ENCODE measurements at regions not wholly inside any gene's neighbourhood (a gene's known extent, or its start where the extent isn't known, plus 50 kb on each side); places are given as distances from the start of the nearest gene placed in this dataset.

- TF ChIP-seq CTCF (IDR thresholded peaks at IDR 0.05; ENCODE audit: insufficient read depth, low read length, poor library complexity, severe bottlenecking) (no peak), EZH2phosphoT487 (conservative IDR thresholded peaks at IDR 0.05; ENCODE audit: low read length) (no peak)
Measured at GRCh38 chr5:157924490-157924889, 65.5 kb upstream of the CLINT1 start.

Measured in SU-DHL-6 (cell line).